ENCODE measurements at regions not wholly inside any gene's neighbourhood (a gene's known extent, or its start where the extent isn't known, plus 50 kb on each side); places are given as distances from the start of the nearest gene placed in this dataset.

GRCh38 chr7:96418581-96418980, 96.7 kb upstream of the SLC25A13 start:
- H3K4me3 Mint-ChIP-seq (ENCODE audit: unreplicated experiment): no peak overlapping the region
- peaks cover 23% of the 10 kb centered on the region for H3K4me1 Mint-ChIP-seq (ENCODE audit: low read depth)
- peaks cover 2% of the 10 kb centered on the region for H3K9me3 Mint-ChIP-seq (ENCODE audit: low read depth)
- H3K36me3 Mint-ChIP-seq (ENCODE audit: low read depth): peaks cover 2% of the 10 kb centered on the region
- DNase-seq (ENCODE audit: low spot score): no peak
- H3K27ac Mint-ChIP-seq (ENCODE audit: unreplicated experiment): no peak overlapping the region
- no peak for TF ChIP-seq CTCF (IDR thresholded peaks at IDR 0.05)
- peaks cover 3% of the 10 kb centered on the region for H3K27me3 Mint-ChIP-seq (ENCODE audit: low read depth)

- Mint-ChIP-seq H3K36me3 (ENCODE audit: low read depth) (peaks cover 2% of the 10 kb centered on the region), H3K27ac (ENCODE audit: unreplicated experiment) (no peak overlapping the region), H3K4me3 (ENCODE audit: unreplicated experiment) (no peak overlapping the region), H3K9me3 (ENCODE audit: low read depth) (no peaks in the 10 kb centered on the region), H3K27me3 (ENCODE audit: low read depth) (peaks cover 3% of the 10 kb centered on the region), H3K4me1 (ENCODE audit: low read depth) (peaks cover 23% of the 10 kb centered on the region)
- DNase-seq (ENCODE audit: low spot score): no peak
- no peak for TF ChIP-seq CTCF (IDR thresholded peaks at IDR 0.05)
Observed at GRCh38 chr7:96417784-96418183, 95.9 kb upstream of the SLC25A13 start.

- TF ChIP-seq CTCF (IDR thresholded peaks at IDR 0.05): no peak
- no peak for DNase-seq (ENCODE audit: low spot score)
- Mint-ChIP-seq H3K27ac (ENCODE audit: unreplicated experiment) (no peak overlapping the region), H3K9me3 (ENCODE audit: low read depth) (no peaks in the 10 kb centered on the region), H3K27me3 (ENCODE audit: low read depth) (peaks cover 3% of the 10 kb centered on the region), H3K36me3 (ENCODE audit: low read depth) (peaks cover 2% of the 10 kb centered on the region), H3K4me1 (ENCODE audit: low read depth) (peaks cover 23% of the 10 kb centered on the region), H3K4me3 (ENCODE audit: unreplicated experiment) (no peak overlapping the region)
Observed at GRCh38 chr7:96416599-96416998, 94.7 kb upstream of the SLC25A13 start.

GRCh38 chr7:96416116-96416515, 94.2 kb upstream of the SLC25A13 start:
- no peak for DNase-seq (ENCODE audit: low spot score)
- H3K4me1 Mint-ChIP-seq (ENCODE audit: low read depth): peaks cover 23% of the 10 kb centered on the region

GRCh38 chr7:96415293-96415940, 93.5 kb upstream of the SLC25A13 start:
- H3K36me3 Mint-ChIP-seq (ENCODE audit: low read depth): peaks cover 2% of the 10 kb centered on the region
- H3K27me3 Mint-ChIP-seq (ENCODE audit: low read depth): peaks cover 2% of the 10 kb centered on the region
- no peak overlapping the region for H3K4me3 Mint-ChIP-seq (ENCODE audit: unreplicated experiment)
- H3K4me1 Mint-ChIP-seq (ENCODE audit: low read depth): peaks cover 24% of the 10 kb centered on the region
- TF ChIP-seq CTCF (IDR thresholded peaks at IDR 0.05): no peak
- H3K9me3 Mint-ChIP-seq (ENCODE audit: low read depth): no peaks in the 10 kb centered on the region
- DNase-seq (ENCODE audit: low spot score): no peak
- no peak overlapping the region for H3K27ac Mint-ChIP-seq (ENCODE audit: unreplicated experiment)

More at GRCh38 chr7:96416116-96416515, 94.2 kb upstream of the SLC25A13 start:
- Mint-ChIP-seq H3K27ac (ENCODE audit: unreplicated experiment) (no peak overlapping the region), H3K9me3 (ENCODE audit: low read depth) (no peaks in the 10 kb centered on the region), H3K4me3 (ENCODE audit: unreplicated experiment) (no peak overlapping the region), H3K27me3 (ENCODE audit: low read depth) (peaks cover 3% of the 10 kb centered on the region), H3K36me3 (ENCODE audit: low read depth) (peaks cover 2% of the 10 kb centered on the region)
- no peak for TF ChIP-seq CTCF (IDR thresholded peaks at IDR 0.05)
